Breast epithelium (tissue), 3 donors: ENCODE measurements at regions not wholly inside any gene's neighbourhood (a gene's known extent, or its start where the extent isn't known, plus 50 kb on each side); places are given as distances from the start of the nearest gene placed in this dataset.

Experiments
- POLR2AphosphoS5 ChIP-seq, 3 donors: sonication (generic); formaldehyde crosslinking; IDR thresholded peaks; one replicate each; pipeline ENCODE4 v1.6.1; 2017; ENCODE audit warnings: antibody characterized with exemption in 3 of 3
- TF ChIP-seq, protein P1 (sequence below), 3 donors: fragments of 450-650 bp; IDR thresholded peaks; one replicate each; pipeline ENCODE4 v1.5.1; 2016 to 2017; ENCODE audit warnings: antibody characterized with exemption in 3 of 3, mild to moderate bottlenecking in 3 of 3, moderate library complexity in 3 of 3

DNA sequence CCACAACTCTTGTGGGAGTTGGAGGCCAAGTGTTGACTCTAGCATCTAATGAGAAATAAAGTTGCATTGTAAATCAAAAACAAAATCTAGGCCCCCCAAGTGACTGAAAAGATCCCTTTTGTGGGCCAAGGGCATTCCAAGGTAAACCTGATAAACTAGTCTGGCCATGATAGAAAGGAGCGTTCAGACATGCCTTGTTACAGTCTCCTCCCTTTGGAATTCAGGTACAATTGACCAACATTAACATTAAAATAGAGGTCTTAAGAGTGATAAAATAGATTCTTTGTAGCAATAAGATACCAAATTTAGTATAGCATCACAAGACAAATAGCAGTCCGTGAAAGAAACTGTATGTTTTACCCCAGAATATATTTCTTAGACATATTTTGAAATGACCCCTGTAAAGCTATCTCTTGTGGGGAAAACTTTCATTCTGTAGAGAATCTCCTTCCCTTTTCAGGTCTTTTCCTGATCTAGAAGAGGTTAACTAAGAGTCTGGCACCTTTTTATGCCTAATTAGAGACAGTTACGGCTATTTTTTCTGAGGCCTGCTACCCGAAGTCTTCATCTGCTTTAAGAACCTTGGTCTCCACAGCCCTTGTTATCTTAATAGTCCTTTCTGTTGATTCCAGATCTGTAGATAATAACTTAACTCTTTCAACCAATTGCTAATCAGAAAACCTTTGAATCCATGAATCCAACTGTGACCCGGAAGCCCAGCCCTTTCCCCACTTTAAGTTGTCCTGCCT is 495.4 kb upstream of the MMS22L start:
- TF ChIP-seq, protein P1, sequence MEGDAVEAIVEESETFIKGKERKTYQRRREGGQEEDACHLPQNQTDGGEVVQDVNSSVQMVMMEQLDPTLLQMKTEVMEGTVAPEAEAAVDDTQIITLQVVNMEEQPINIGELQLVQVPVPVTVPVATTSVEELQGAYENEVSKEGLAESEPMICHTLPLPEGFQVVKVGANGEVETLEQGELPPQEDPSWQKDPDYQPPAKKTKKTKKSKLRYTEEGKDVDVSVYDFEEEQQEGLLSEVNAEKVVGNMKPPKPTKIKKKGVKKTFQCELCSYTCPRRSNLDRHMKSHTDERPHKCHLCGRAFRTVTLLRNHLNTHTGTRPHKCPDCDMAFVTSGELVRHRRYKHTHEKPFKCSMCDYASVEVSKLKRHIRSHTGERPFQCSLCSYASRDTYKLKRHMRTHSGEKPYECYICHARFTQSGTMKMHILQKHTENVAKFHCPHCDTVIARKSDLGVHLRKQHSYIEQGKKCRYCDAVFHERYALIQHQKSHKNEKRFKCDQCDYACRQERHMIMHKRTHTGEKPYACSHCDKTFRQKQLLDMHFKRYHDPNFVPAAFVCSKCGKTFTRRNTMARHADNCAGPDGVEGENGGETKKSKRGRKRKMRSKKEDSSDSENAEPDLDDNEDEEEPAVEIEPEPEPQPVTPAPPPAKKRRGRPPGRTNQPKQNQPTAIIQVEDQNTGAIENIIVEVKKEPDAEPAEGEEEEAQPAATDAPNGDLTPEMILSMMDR (IDR thresholded peaks at IDR 0.05): no peak
- TF ChIP-seq POLR2AphosphoS5 (IDR thresholded peaks at IDR 0.05): no peak
